ENCODE measurements at regions not wholly inside any gene's neighbourhood (a gene's known extent, or its start where the extent isn't known, plus 50 kb on each side); places are given as distances from the start of the nearest gene placed in this dataset.
A peak's percentile ranks its signal among the peaks of the same experiment; 100 is the strongest.
"Not testable (repeated sequence)": the region's sequence is repeated elsewhere in the genome, so short reads cannot be mapped to it uniquely, and the experiment has no call there.

DNA sequence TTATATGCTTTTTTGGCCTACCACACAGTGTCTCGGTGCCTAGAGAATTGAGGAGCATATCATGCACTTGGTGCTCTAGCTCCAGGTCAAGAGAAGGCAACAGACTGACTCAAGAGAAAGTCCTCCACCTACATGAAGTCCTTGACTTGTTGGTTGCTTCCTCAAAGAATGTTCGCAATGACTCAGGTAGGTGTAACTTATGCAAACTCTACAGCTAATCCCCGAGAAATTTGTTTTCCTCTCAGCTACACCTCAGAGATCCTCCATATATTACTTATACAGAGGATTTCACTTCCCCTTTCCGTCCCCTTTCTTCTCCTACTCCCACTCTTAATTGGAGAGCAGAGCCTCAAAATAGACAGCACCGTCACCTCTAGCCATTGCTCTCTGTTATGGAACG is 1013.1 kb downstream of the KCNMA1 start:
- no peaks in the 10 kb centered on the region for H3K36me3 ChIP-seq (ENCODE audit: control insufficient read depth, insufficient read depth, low read length)
- no peak for FAIRE-seq
- no peaks in the 10 kb centered on the region for H3K27me3 ChIP-seq (ENCODE audit: control insufficient read depth, insufficient read depth, low read length)
- peak; percentile 87 for DNase-seq (ENCODE audit: low read depth)
- TF ChIP-seq, protein P1, sequence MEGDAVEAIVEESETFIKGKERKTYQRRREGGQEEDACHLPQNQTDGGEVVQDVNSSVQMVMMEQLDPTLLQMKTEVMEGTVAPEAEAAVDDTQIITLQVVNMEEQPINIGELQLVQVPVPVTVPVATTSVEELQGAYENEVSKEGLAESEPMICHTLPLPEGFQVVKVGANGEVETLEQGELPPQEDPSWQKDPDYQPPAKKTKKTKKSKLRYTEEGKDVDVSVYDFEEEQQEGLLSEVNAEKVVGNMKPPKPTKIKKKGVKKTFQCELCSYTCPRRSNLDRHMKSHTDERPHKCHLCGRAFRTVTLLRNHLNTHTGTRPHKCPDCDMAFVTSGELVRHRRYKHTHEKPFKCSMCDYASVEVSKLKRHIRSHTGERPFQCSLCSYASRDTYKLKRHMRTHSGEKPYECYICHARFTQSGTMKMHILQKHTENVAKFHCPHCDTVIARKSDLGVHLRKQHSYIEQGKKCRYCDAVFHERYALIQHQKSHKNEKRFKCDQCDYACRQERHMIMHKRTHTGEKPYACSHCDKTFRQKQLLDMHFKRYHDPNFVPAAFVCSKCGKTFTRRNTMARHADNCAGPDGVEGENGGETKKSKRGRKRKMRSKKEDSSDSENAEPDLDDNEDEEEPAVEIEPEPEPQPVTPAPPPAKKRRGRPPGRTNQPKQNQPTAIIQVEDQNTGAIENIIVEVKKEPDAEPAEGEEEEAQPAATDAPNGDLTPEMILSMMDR (IDR thresholded peaks at IDR 0.05; ENCODE audit: insufficient read depth, low read length, severe bottlenecking), result no peak
- H3K4me3 ChIP-seq (ENCODE audit: low read depth, low read length), result no peak overlapping the region

DNA sequence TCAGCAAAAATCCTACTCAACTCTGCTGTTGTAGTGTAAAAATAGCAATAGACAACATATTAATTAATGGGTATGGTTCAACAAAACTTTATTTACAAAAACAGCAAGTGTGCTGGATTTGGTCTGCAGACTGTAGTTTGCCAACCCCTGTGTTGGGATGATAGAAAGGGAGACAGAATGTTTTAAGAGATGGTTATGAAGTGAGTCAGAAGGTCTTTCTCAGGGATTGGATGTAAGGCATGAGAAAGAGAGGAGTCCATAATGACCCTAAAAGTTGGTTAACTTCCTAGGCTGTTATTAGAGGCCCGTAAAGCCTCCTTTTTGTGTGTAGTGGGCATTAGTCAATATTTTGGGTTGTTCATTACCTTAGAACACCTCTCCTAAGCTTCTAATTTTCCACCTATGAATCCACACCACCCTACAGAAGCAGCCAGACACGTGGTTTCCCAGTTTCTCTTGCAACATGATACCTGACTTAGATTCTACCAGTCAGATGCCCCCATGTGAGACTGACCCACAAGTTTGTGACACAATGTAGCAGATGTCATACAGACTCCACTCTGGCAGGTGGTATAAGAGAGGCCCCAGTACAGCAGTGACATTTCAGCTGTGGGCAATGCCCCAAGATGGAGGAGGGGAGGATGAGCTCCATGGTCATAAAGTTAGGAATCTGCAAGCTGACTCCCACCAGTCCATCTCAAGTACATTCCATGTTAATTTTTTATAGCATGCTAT is 1015.6 kb downstream of the KCNMA1 start:
- Histone ChIP-seq H3K27me3 (ENCODE audit: control insufficient read depth, insufficient read depth, low read length) (no peaks in the 10 kb centered on the region), H3K36me3 (ENCODE audit: control insufficient read depth, insufficient read depth, low read length) (no peaks in the 10 kb centered on the region), H3K4me3 (ENCODE audit: low read depth, low read length) (no peak overlapping the region)
- FAIRE-seq (peak; percentile 43), DNase-seq (ENCODE audit: low read depth) (no peak)
- TF ChIP-seq, protein P1 (IDR thresholded peaks at IDR 0.05; ENCODE audit: insufficient read depth, low read length, severe bottlenecking), result no peak

DNA sequence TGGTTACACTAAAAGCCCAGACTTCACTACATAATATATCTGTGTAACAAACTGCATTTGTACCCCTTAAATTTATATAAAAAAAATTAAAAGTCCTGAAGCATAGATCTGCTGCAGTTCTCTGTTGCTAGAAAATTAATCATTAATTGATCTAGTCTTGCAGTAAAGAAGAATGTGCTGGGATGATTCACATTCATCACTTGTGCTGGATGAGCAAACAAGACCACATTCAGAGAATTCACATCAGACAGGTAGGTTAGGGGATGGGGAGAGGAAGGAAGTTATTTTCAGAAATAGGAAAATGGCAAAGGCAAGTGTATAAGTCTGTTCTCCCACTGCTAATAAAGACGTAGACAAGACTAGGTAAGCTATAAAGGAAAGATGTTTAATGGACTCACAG is 1019.0 kb downstream of the KCNMA1 start:
- no peaks in the 10 kb centered on the region for H3K36me3 ChIP-seq (ENCODE audit: control insufficient read depth, insufficient read depth, low read length)
- no peak overlapping the region for H3K4me3 ChIP-seq (ENCODE audit: low read depth, low read length)
- TF ChIP-seq, protein P1 (IDR thresholded peaks at IDR 0.05; ENCODE audit: insufficient read depth, low read length, severe bottlenecking), result no peak
- H3K27me3 ChIP-seq (ENCODE audit: control insufficient read depth, insufficient read depth, low read length), result no peaks in the 10 kb centered on the region
- no peak for FAIRE-seq
- no peak for DNase-seq (ENCODE audit: low read depth)

DNA sequence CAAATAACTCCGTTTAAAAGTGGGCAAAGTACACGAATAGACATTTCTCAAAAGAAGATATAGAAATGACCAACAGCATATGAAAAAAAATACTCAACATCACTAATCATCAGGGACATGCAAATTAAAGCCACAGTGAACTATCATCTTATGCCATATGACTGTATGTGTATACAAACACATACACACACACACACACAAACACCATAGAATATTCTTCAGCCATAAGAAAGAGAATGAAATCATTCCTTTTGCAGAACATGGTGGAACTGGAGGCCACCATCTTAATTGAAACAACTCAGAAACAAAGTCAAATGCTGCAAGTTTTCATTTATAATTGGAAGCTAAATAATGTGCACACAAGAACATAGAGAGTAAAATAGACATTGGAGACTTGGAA is 1019.4 kb downstream of the KCNMA1 start:
- no peak for DNase-seq (ENCODE audit: low read depth)
- H3K36me3 ChIP-seq (ENCODE audit: control insufficient read depth, insufficient read depth, low read length), result no peaks in the 10 kb centered on the region
- no peaks in the 10 kb centered on the region for H3K27me3 ChIP-seq (ENCODE audit: control insufficient read depth, insufficient read depth, low read length)
- TF ChIP-seq, protein P1 (IDR thresholded peaks at IDR 0.05; ENCODE audit: insufficient read depth, low read length, severe bottlenecking), result no peak
- FAIRE-seq, result no peak
- H3K4me3 ChIP-seq (ENCODE audit: low read depth, low read length), result no peak overlapping the region

DNA sequence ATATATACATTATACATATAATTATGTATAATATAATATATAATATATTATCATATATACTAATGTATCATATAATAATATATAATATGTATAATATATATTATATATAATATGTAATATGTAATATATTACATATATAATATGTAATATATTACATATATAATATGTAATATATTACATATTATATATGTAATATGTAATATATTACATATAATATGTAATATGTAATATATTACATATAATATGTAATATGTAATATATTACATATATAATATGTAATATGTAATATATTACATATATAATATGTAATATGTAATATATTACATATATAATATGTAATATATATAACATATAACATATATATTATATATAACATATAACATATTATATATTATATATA is 1020.9 kb downstream of the KCNMA1 start:
- not testable (repeated sequence) for FAIRE-seq; H3K36me3 ChIP-seq (ENCODE audit: control insufficient read depth, insufficient read depth, low read length); H3K27me3 ChIP-seq (ENCODE audit: control insufficient read depth, insufficient read depth, low read length); DNase-seq (ENCODE audit: low read depth); H3K4me3 ChIP-seq (ENCODE audit: low read depth, low read length)

DNA sequence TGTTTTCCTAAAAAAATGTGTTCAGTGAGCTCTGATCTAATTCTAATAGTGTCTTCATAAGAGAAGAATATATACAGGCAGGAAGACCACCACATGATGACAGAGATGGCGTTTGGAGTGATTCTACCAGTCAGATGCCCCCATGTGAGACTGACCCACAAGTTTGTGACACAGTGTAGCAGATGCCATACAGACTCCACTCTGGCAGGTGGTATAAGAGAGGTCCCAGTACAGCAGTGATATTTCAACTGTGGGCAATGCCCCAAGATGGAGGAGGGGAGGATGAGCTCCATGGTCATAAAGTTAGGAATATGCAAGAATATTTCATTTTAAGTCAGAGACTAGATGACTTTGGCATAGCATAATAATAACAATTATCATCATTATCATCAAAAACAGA is 1022.6 kb downstream of the KCNMA1 start:
- no peak for DNase-seq (ENCODE audit: low read depth)
- Histone ChIP-seq H3K36me3 (ENCODE audit: control insufficient read depth, insufficient read depth, low read length) (no peaks in the 10 kb centered on the region), H3K4me3 (ENCODE audit: low read depth, low read length) (no peak overlapping the region), H3K27me3 (ENCODE audit: control insufficient read depth, insufficient read depth, low read length) (no peaks in the 10 kb centered on the region)
- TF ChIP-seq, protein P1 (IDR thresholded peaks at IDR 0.05; ENCODE audit: insufficient read depth, low read length, severe bottlenecking), result no peak
- no peak for FAIRE-seq

Data from bronchial epithelial cell (primary cell).